ENCODE measurements at regions not wholly inside any gene's neighbourhood (a gene's known extent, or its start where the extent isn't known, plus 50 kb on each side); places are given as distances from the start of the nearest gene placed in this dataset.

DNA sequence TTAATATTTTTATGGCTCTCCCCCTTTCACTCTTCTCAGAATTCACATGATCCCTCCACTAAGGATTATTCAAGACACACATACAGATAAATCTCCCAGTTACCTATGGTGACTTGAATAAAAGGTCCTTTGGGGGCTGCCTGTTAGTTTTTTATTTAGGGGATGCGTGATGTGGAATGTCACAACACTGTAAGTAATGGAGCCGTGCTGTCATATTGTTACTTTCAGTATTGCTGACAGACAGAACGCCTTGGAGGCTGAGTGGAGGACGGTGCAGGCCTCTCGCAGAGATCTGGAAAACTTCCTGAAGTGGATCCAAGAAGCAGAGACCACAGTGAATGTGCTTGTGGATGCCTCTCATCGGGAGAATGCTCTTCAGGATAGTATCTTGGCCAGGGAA lies 291.7 kb downstream of the UTRN start:
- H3K4me3 ChIP-seq (ENCODE audit: low read depth, low read length), result no peak overlapping the region
- no peaks in the 10 kb centered on the region for H3K9me3 ChIP-seq
- no peak for TF ChIP-seq CTCF (IDR thresholded peaks at IDR 0.05; ENCODE audit: low read depth, low read length)
- no peak for DNase-seq
- no peaks in the 10 kb centered on the region for H3K36me3 ChIP-seq
- H3K27me3 ChIP-seq, result no peaks in the 10 kb centered on the region
- no peaks in the 10 kb centered on the region; the same call in 1 of the 2 replicates for H3K4me1 ChIP-seq

DNA sequence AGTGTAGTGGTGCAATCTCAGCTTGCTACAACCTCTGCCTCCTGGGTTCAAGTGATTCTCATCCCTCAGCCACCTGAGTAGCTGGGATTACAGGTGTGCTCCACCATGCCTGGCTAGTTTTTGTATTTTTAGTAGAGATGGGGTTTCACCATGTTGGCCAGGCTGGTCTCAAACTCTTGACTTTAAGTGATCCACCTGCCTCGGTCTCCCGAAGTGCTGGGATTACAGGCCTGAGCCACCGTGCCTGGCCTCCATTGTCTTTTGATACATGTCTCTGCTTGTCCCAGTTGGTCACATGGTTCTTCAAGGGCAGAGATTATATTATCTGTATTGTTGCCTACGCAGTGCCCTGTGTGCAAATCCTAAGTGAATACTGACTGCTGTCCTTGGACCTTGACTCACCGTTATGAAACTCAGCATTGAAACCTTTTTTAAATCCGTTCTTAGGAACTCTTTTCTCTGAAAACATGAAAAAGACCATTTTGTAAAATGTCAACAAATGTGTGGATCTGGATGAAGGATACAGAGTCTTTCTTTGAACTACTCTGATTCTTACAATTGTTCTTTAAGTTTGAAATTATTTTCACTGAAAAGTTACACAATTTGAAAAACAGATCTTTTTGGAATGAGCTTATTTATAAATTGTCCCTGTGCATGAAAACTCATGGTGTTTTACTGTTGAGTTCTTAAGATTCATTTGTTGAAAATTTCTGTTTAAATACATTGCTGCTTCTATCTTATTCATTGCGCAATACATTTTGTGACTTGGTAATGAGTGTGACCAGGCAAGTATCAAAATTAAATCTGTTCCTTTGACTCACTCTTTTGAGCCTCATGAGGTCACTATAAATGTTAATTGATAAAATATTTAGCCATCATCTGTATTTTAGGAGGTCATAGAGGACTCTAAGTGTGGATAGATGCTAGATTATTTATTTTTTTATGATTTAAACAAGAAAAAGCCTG lies 293.5 kb downstream of the UTRN start:
- Histone ChIP-seq H3K36me3 (no peaks in the 10 kb centered on the region), H3K9me3 (no peaks in the 10 kb centered on the region), H3K4me3 (ENCODE audit: low read depth, low read length) (no peak overlapping the region), H3K27me3 (no peaks in the 10 kb centered on the region), H3K4me1 (peaks cover 8% of the 10 kb centered on the region)
- no peak for TF ChIP-seq CTCF (IDR thresholded peaks at IDR 0.05; ENCODE audit: low read depth, low read length)
- no peak for DNase-seq

DNA sequence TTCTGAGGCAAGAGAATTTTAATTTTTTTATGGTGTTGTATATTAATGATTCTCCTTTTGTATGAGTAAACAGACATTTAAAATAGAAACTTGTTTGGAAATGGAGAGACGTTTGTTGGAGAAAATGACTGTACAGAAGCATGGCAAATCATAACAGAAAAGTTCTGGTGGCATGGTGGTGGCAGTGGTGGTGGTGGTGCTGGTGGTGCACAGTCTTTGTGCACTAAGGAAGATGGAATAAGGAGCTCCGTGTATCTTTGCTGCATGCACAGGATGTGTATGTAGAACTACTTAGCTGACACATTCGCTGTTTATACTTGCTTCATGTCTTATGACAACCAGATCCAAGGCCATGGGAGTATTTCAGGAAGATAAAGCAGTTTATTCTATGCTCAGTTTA lies 294.9 kb downstream of the UTRN start:
- Histone ChIP-seq H3K9me3 (no peaks in the 10 kb centered on the region), H3K4me3 (ENCODE audit: low read depth, low read length) (no peak overlapping the region), H3K4me1 (peaks cover 8% of the 10 kb centered on the region), H3K36me3 (no peaks in the 10 kb centered on the region), H3K27me3 (no peaks in the 10 kb centered on the region)
- TF ChIP-seq CTCF (IDR thresholded peaks at IDR 0.05; ENCODE audit: low read depth, low read length), result no peak
- DNase-seq, result no peak

- Histone ChIP-seq H3K36me3 (no peaks in the 10 kb centered on the region), H3K9me3 (no peaks in the 10 kb centered on the region), H3K4me1 (peaks cover 8% of the 10 kb centered on the region), H3K27me3 (no peaks in the 10 kb centered on the region), H3K4me3 (ENCODE audit: low read depth, low read length) (no peak overlapping the region)
- TF ChIP-seq CTCF (IDR thresholded peaks at IDR 0.05; ENCODE audit: low read depth, low read length), result no peak
- DNase-seq, result no peak
Measured at GRCh38 chr6:144580771-144581170, 295.6 kb downstream of the UTRN start.

DNA sequence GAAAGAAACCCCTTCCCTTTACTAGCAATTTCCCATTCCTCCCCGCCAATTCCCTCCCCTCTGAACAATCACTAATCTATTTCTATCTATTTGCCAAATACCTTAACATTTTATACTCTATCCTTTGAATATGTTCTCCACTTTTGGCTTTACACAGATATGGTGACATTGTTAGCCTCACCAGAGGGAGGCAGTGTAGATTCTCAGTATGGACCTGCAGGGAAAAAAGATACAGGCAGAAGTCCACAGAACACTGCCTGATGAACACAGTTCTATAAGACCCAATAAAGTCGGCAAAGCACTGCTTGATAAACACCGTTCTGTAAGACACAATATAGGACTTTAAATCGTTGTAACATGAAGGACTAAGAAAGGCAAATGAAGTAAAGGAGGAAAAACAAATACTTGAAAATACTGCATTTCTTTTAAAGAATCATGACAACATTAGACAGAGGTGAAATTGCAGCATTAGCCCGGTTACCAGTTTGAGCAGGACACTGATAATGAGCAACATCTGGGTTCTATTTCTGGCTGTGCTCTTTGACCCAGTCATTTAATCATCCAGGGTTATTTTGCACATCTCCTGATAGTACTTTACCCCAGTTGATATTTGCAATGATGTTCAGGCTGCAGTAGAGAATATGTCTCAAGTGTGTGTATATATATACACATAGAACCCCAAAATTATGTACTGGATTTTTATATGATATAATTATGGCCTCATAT lies 296.8 kb downstream of the UTRN start:
- Histone ChIP-seq H3K4me3 (ENCODE audit: low read depth, low read length) (peak overlapping the region; percentile 89), H3K27me3 (no peaks in the 10 kb centered on the region), H3K4me1 (peaks cover 8% of the 10 kb centered on the region), H3K36me3 (no peaks in the 10 kb centered on the region), H3K9me3 (no peaks in the 10 kb centered on the region)
- TF ChIP-seq CTCF (IDR thresholded peaks at IDR 0.05; ENCODE audit: low read depth, low read length), result peak; percentile 90
- peak; percentile 57 for DNase-seq
